Mucosa of descending colon (tissue), 3 donors: ENCODE measurements at regions not wholly inside any gene's neighbourhood (a gene's known extent, or its start where the extent isn't known, plus 50 kb on each side); places are given as distances from the start of the nearest gene placed in this dataset.

Experiments used
- ATAC-seq: fragments of 200-7000 bp; cut with Tn5 transposase; one replicate; pipeline ENCODE4 v1.9.1; 2020; ENCODE audit warnings: mild to moderate bottlenecking, moderate library complexity
- DNase-seq, 3 donors: peaks; one replicate each; pipeline ENCODE4 v3.0.0-alpha.2; 2020
- H3K36me3 ChIP-seq: fragments of 200-600 bp; one replicate; pipeline ENCODE4 v1.8.0; 2021; ENCODE audit warnings: low read depth, mild to moderate bottlenecking
- H3K4me1 ChIP-seq: fragments of 200-600 bp; one replicate; pipeline ENCODE4 v1.8.0; 2021; ENCODE audit warnings: low read depth, mild to moderate bottlenecking
- H3K4me3 ChIP-seq: fragments of 200-600 bp; one replicate; pipeline ENCODE4 v1.8.0; 2021; ENCODE audit warnings: mild to moderate bottlenecking
- H3K9me3 ChIP-seq: fragments of 200-600 bp; one replicate; pipeline ENCODE4 v1.8.0; 2021; ENCODE audit warnings: mild to moderate bottlenecking
- CTCF ChIP-seq: fragments of 200-600 bp; IDR thresholded peaks from one replicate; pipeline ENCODE4 v1.8.0; 2022; ENCODE audit warnings: antibody characterized with exemption, mild to moderate bottlenecking
- intact Hi-C, 2 donors: fragments of 100-400 bp; cut with DNase I in 1 of 2; cut with micrococcal nuclease in 1 of 2; formaldehyde crosslinking; loops; one replicate each; pipeline versions ENCODE4 v1.11.0 to v1.11.1; 2022; cut with DNase I, micrococcal nuclease
- donor health status: DM: no; HTN: no; CAD: no; lungs with moderate emphysema.
- donor health status: DM: no; HTN: no; CAD: no.
- donor health status: DM: no; HTN: yes; CAD: no.

- Histone ChIP-seq H3K4me1 (no peaks in the 10 kb centered on the region), H3K9me3 (peaks cover 18% of the 10 kb centered on the region), H3K4me3 (no peak overlapping the region), H3K36me3 (no peaks in the 10 kb centered on the region)
- peak; percentile 23 for ATAC-seq
- DNase-seq, result no peak
- intact Hi-C loops, result no loop called here
- no peak for TF ChIP-seq CTCF
Measured at GRCh38 chr4:188941524-188942119, 802.4 kb downstream of the TRIML1 start.

DNA sequence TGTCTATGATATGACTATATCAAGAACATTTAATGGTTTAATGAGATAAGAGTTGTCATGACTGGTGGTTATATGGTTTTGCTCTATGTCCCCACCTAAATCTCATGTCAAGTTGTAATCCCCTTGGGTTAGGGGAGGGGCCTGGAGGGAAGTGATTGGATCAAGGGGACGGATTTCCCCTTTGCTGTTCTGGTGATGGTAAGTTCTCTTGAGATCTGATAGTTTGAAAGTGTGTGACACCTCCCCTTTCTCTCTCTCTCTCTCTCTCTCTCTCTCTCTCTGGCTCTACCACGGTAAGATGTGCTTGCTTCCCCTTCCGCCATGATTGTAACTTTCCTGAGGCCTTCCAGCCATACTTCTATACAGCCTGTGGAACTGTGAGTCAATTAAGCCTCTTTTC, 803.4 kb downstream of the TRIML1 start:
- no peak for TF ChIP-seq CTCF
- ATAC-seq, result no peak
- DNase-seq, result no peak
- no peak overlapping the region for H3K4me3 ChIP-seq
- intact Hi-C loops, result no loop called here
- H3K9me3 ChIP-seq, result peaks cover 18% of the 10 kb centered on the region
- no peaks in the 10 kb centered on the region for H3K4me1 ChIP-seq
- H3K36me3 ChIP-seq, result no peaks in the 10 kb centered on the region

DNA sequence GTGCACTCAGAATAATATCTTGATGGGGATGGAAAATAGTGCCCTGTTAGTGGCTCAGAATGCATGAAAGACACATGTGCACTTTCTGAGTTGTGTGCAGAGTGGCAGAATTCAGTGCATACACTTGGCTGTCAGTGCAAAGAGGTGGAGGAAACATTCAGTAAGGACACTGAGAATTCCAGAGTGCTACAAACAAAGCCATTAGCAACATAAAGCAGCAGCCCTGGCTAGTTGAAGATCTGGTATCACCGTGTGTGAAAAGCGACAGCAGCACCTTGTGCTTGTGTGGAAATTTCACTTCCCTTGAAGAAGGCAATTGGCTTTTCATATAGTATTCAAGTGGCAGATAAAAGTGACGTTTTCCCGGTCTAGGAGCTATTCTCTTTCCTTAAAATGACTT, 810.4 kb downstream of the TRIML1 start:
- no peak for TF ChIP-seq CTCF
- ATAC-seq, result no peak

GRCh38 chr4:188955066-188955465, 815.8 kb downstream of the TRIML1 start:
- H3K9me3 ChIP-seq, result peaks cover 10% of the 10 kb centered on the region
- ATAC-seq (no peak), DNase-seq (no peak)
- intact Hi-C loops, result no loop called here
- no peak for TF ChIP-seq CTCF
- no peak overlapping the region for H3K4me3 ChIP-seq
- H3K36me3 ChIP-seq, result no peaks in the 10 kb centered on the region
- no peaks in the 10 kb centered on the region for H3K4me1 ChIP-seq

More for the DNA sequence above, 810.4 kb downstream of the TRIML1 start:
- no peaks in the 10 kb centered on the region for H3K4me1 ChIP-seq
- H3K9me3 ChIP-seq, result peaks cover 13% of the 10 kb centered on the region
- intact Hi-C loops, result no loop called here
- H3K36me3 ChIP-seq, result no peaks in the 10 kb centered on the region
- no peak for DNase-seq
- H3K4me3 ChIP-seq, result no peak overlapping the region

GRCh38 chr4:188956566-188956965, 817.3 kb downstream of the TRIML1 start:
- no peak for TF ChIP-seq CTCF
- DNase-seq (no peak), ATAC-seq (no peak)
- no peaks in the 10 kb centered on the region for H3K4me1 ChIP-seq
- H3K9me3 ChIP-seq, result peaks cover 7% of the 10 kb centered on the region
- intact Hi-C loops, result no loop called here
- H3K36me3 ChIP-seq, result no peaks in the 10 kb centered on the region
- no peak overlapping the region for H3K4me3 ChIP-seq

- ATAC-seq (no peak), DNase-seq (no peak)
- no peak overlapping the region for H3K4me3 ChIP-seq
- H3K4me1 ChIP-seq, result no peaks in the 10 kb centered on the region
- no peaks in the 10 kb centered on the region for H3K36me3 ChIP-seq
- no peak for TF ChIP-seq CTCF
- intact Hi-C loops, result no loop called here
- H3K9me3 ChIP-seq, result peaks cover 4% of the 10 kb centered on the region
Measured at GRCh38 chr4:188958346-188958745, 819.1 kb downstream of the TRIML1 start.
